ENCODE measurements at regions not wholly inside any gene's neighbourhood (a gene's known extent, or its start where the extent isn't known, plus 50 kb on each side); places are given as distances from the start of the nearest gene placed in this dataset.

GRCh38 chr1:182149411-182149965 is 88.0 kb upstream of the ZNF648 start (continued):
- TF ChIP-seq HLTF (IDR thresholded peaks at IDR 0.05) (no peak), ESRRA (IDR thresholded peaks at IDR 0.05; ENCODE audit: borderline replicate concordance, low read depth) (no peak), MAZ (CRISPR knock-in tag; conservative IDR thresholded peaks at IDR 0.05 in 1 of 2, IDR thresholded peaks at IDR 0.05 in 1 of 2) (no peak), SREBF1 (IDR thresholded peaks at IDR 0.05; ENCODE audit: borderline replicate concordance, low read depth, low read length) (no peak), CEBPZ (IDR thresholded peaks at IDR 0.05; ENCODE audit: borderline replicate concordance, low read depth, low read length) (no peak), MCM3 (IDR thresholded peaks at IDR 0.05) (no peak), CEBPG (CRISPR knock-in tag; IDR thresholded peaks at IDR 0.05) (peak; percentile 63; the same call in 1 of the 2 replicates), CEBPG (tag; conservative IDR thresholded peaks at IDR 0.05 in 1 of 2, IDR thresholded peaks at IDR 0.05 in 1 of 2) (peak; percentile 76 to 85), MAFK (IDR thresholded peaks at IDR 0.05; ENCODE audit: low read length) (peak; percentile 94), TOE1 (IDR thresholded peaks at IDR 0.05; ENCODE audit: borderline replicate concordance) (0 out of 2 replicates have a peak, but pooled peaks have one; percentile 37), TOE1 (CRISPR knock-in tag; IDR thresholded peaks at IDR 0.05; ENCODE audit: borderline replicate concordance, low read depth) (no peak), TRIM24 (IDR thresholded peaks at IDR 0.05) (peak in 1 of 2 experiments; percentile 59; a peak in 1 of 4 replicates), TARDBP (IDR thresholded peaks at IDR 0.05) (peak; percentile 27; the same call in 1 of the 2 replicates), SMC3 (conservative IDR thresholded peaks at IDR 0.05; ENCODE audit: insufficient read depth, low read depth, low read length) (no peak), CHD2 (IDR thresholded peaks at IDR 0.05; ENCODE audit: low read depth, low read length) (no peak), NR2F6 (CRISPR knock-in tag; IDR thresholded peaks at IDR 0.05) (no peak), NR0B1 (IDR thresholded peaks at IDR 0.05; ENCODE audit: partially characterized antibody) (no peak), SPI1 (IDR thresholded peaks at IDR 0.05; ENCODE audit: borderline replicate concordance, low read depth, low read length) (peak; percentile 89; the same call in 1 of the 2 replicates), GTF2E2 (tag; IDR thresholded peaks at IDR 0.05) (no peak), FOXO4 (CRISPR knock-in tag; IDR thresholded peaks at IDR 0.05) (no peak), ZNF146 (CRISPR knock-in tag; IDR thresholded peaks at IDR 0.05; ENCODE audit: unreplicated experiment) (no peak), MBD1 (CRISPR knock-in tag; IDR thresholded peaks at IDR 0.05) (no peak), ZNF644 (tag; IDR thresholded peaks at IDR 0.05; ENCODE audit: low read depth) (peak; percentile 29; the same call in 1 of the 2 replicates)

Measured in K562 (cell line).